ENCODE measurements at regions not wholly inside any gene's neighbourhood (a gene's known extent, or its start where the extent isn't known, plus 50 kb on each side); places are given as distances from the start of the nearest gene placed in this dataset.

GRCh38 chr11:76265771-76266241, 59.5 kb upstream of the WNT11 start:
- no peak for TF ChIP-seq CTCF (IDR thresholded peaks at IDR 0.05)
- no peak for TF ChIP-seq POLR2A (IDR thresholded peaks at IDR 0.05)
- H3K27ac ChIP-seq, result no peak overlapping the region
- no peaks in the 10 kb centered on the region for H3K9me3 ChIP-seq
- no peaks in the 10 kb centered on the region for H3K27me3 ChIP-seq
- 70 to 81% methylated on average over 4 of the region's 4 CpGs for WGBS, 2 donors
- peak in 1 of 2 donors; percentile 9 for DNase-seq
- no peaks in the 10 kb centered on the region for H3K4me1 ChIP-seq
- H3K4me3 ChIP-seq (replicated peaks in 1 of 3), result no peak overlapping the region
- intact Hi-C loops (cut with DNase I), result no loop called here
- no peaks in the 10 kb centered on the region for H3K36me3 ChIP-seq

GRCh38 chr11:76263657-76264056, 57.4 kb upstream of the WNT11 start:
- no peak for TF ChIP-seq POLR2A (IDR thresholded peaks at IDR 0.05)
- TF ChIP-seq CTCF (IDR thresholded peaks at IDR 0.05), result no peak
- H3K4me3 ChIP-seq (replicated peaks in 1 of 3), result no peak overlapping the region
- intact Hi-C loops (cut with DNase I), result no loop called here
- no peaks in the 10 kb centered on the region for H3K4me1 ChIP-seq
- H3K36me3 ChIP-seq, result no peaks in the 10 kb centered on the region
- WGBS, 2 donors, result 68 to 79% methylated on average over 4 of the region's 4 CpGs
- DNase-seq, result no peak
- H3K9me3 ChIP-seq, result no peaks in the 10 kb centered on the region
- H3K27ac ChIP-seq, result no peak overlapping the region
- H3K27me3 ChIP-seq, result no peaks in the 10 kb centered on the region

GRCh38 chr11:76263166-76263565, 56.9 kb upstream of the WNT11 start:
- DNase-seq, result no peak
- Histone ChIP-seq H3K27me3 (no peaks in the 10 kb centered on the region), H3K9me3 (no peaks in the 10 kb centered on the region), H3K36me3 (no peaks in the 10 kb centered on the region), H3K27ac (no peak overlapping the region), H3K4me3 (replicated peaks in 1 of 3) (no peak overlapping the region), H3K4me1 (no peaks in the 10 kb centered on the region)
- WGBS, 2 donors, result 85 to 100% methylated on average over 2 of the region's 2 CpGs
- TF ChIP-seq POLR2A (IDR thresholded peaks at IDR 0.05) (no peak), CTCF (IDR thresholded peaks at IDR 0.05) (no peak)
- intact Hi-C loops (cut with DNase I), result no loop called here

GRCh38 chr11:76260296-76260925, 54.1 kb upstream of the WNT11 start:
- H3K9me3 ChIP-seq, result no peaks in the 10 kb centered on the region
- no peak overlapping the region for H3K4me3 ChIP-seq (replicated peaks in 1 of 3)
- no peaks in the 10 kb centered on the region for H3K36me3 ChIP-seq
- no peak for DNase-seq
- H3K27me3 ChIP-seq, result no peaks in the 10 kb centered on the region
- no peak for TF ChIP-seq CTCF (IDR thresholded peaks at IDR 0.05)
- no peak for TF ChIP-seq POLR2A (IDR thresholded peaks at IDR 0.05)
- 92 to 98% methylated on average over 9 to 10 of the region's 10 CpGs for WGBS, 2 donors
- no peaks in the 10 kb centered on the region for H3K4me1 ChIP-seq
- intact Hi-C loops (cut with DNase I), result no loop called here
- no peak overlapping the region for H3K27ac ChIP-seq

- Histone ChIP-seq H3K4me1 (no peaks in the 10 kb centered on the region), H3K4me3 (replicated peaks in 1 of 3) (no peak overlapping the region), H3K9me3 (no peaks in the 10 kb centered on the region), H3K27ac (no peak overlapping the region), H3K27me3 (no peaks in the 10 kb centered on the region), H3K36me3 (no peaks in the 10 kb centered on the region)
- no peak for DNase-seq
- TF ChIP-seq CTCF (IDR thresholded peaks at IDR 0.05), result no peak
- no peak for TF ChIP-seq POLR2A (IDR thresholded peaks at IDR 0.05)
- intact Hi-C loops (cut with DNase I), result no loop called here
Observed at GRCh38 chr11:76259299-76259908, 53.1 kb upstream of the WNT11 start.

All from thyroid gland (tissue), 4 donors.